Activated CD8-positive, alpha-beta T cell treated with anti-CD3 and anti-CD28 coated beads for 36 hours (primary cell): ENCODE measurements at regions not wholly inside any gene's neighbourhood (a gene's known extent, or its start where the extent isn't known, plus 50 kb on each side); places are given as distances from the start of the nearest gene placed in this dataset.

ENCODE experiments used
- ATAC-seq: fragments of 200-7000 bp; cut with Tn5 transposase; one replicate; pipeline ENCODE4 v1.10.0; 2021; ENCODE audit warnings: mild to moderate bottlenecking, moderate library complexity
- CTCF ChIA-PET: fragments of 350-600 bp; sonication (Branson Sonifier 250); formaldehyde crosslinking; loops from one replicate; lab custom pipeline; 2021; ENCODE audit warnings: antibody characterized with exemption; lab: Charles Lee
- POLR2A ChIA-PET: fragments of 350-600 bp; sonication (Branson Sonifier 250); formaldehyde crosslinking; loops from one replicate; lab custom pipeline; 2021; ENCODE audit warnings: antibody characterized with exemption; lab: Charles Lee
- DNase-seq: peaks from one replicate; pipeline ENCODE4 v3.0.0-alpha.2; 2020
- H3K27ac Mint-ChIP-seq: one replicate; pipeline ENCODE4 v1.8.0; 2021; ENCODE audit warnings: mild to moderate bottlenecking, mixed read lengths
- H3K27me3 Mint-ChIP-seq: one replicate; pipeline ENCODE4 v1.8.0; 2021; ENCODE audit warnings: mixed read lengths
- H3K36me3 Mint-ChIP-seq: one replicate; pipeline ENCODE4 v1.8.0; 2021; ENCODE audit warnings: low read depth, mixed read lengths
- H3K4me1 Mint-ChIP-seq: one replicate; pipeline ENCODE4 v1.8.0; 2021; ENCODE audit warnings: low read depth, mixed read lengths
- H3K4me3 Mint-ChIP-seq: one replicate; pipeline ENCODE4 v1.8.0; 2021; ENCODE audit warnings: mild to moderate bottlenecking, moderate library complexity, mixed read lengths
- H3K9me3 Mint-ChIP-seq: one replicate; pipeline ENCODE4 v1.8.0; 2021; ENCODE audit warnings: mixed read lengths
- CTCF ChIP-seq: fragments of 200-600 bp; IDR thresholded peaks from one replicate; pipeline ENCODE4 v1.8.0; 2022; ENCODE audit warnings: antibody characterized with exemption, mild to moderate bottlenecking
- intact Hi-C: fragments of 100-400 bp; cut with micrococcal nuclease; formaldehyde crosslinking; loops from one replicate; pipeline ENCODE4 v1.10.0; 2022

- Mint-ChIP-seq H3K9me3 (no peaks in the 10 kb centered on the region), H3K4me3 (no peak overlapping the region), H3K27me3 (peaks cover 15% of the 10 kb centered on the region), H3K36me3 (no peaks in the 10 kb centered on the region), H3K4me1 (no peaks in the 10 kb centered on the region), H3K27ac (no peak overlapping the region)
- no peak for ATAC-seq
- POLR2A ChIA-PET: no interaction called here
- intact Hi-C loops: no loop called here
- TF ChIP-seq CTCF: no peak
- DNase-seq: no peak
- CTCF ChIA-PET: no interaction called here
These were observed 114.9 kb downstream of the FANCF start for GRCh38 chr11:22510741-22511140.

GRCh38 chr11:22510010-22510409 is 115.6 kb downstream of the FANCF start:
- Mint-ChIP-seq H3K9me3 (no peaks in the 10 kb centered on the region), H3K27ac (no peak overlapping the region), H3K4me3 (no peak overlapping the region), H3K4me1 (no peaks in the 10 kb centered on the region), H3K27me3 (peaks cover 15% of the 10 kb centered on the region), H3K36me3 (no peaks in the 10 kb centered on the region)
- ATAC-seq (no peak), DNase-seq (no peak)
- ChIA-PET CTCF (no interaction called here), POLR2A (no interaction called here)
- TF ChIP-seq CTCF: no peak
- intact Hi-C loops: no loop called here

GRCh38 chr11:22508665-22509064 is 117.0 kb downstream of the FANCF start:
- ATAC-seq: no peak
- TF ChIP-seq CTCF: no peak
- ChIA-PET POLR2A (no interaction called here), CTCF (no interaction called here)
- Mint-ChIP-seq H3K4me3 (no peak overlapping the region), H3K27me3 (peaks cover 13% of the 10 kb centered on the region), H3K9me3 (no peaks in the 10 kb centered on the region), H3K36me3 (no peaks in the 10 kb centered on the region), H3K4me1 (no peaks in the 10 kb centered on the region), H3K27ac (no peak overlapping the region)
- DNase-seq: no peak
- intact Hi-C loops: no loop called here

- no peak overlapping the region for H3K27ac Mint-ChIP-seq
- no peaks in the 10 kb centered on the region for H3K4me1 Mint-ChIP-seq
- ChIA-PET POLR2A (no interaction called here), CTCF (no interaction called here)
- no peaks in the 10 kb centered on the region for H3K36me3 Mint-ChIP-seq
- peaks cover under 1% of the 10 kb centered on the region for H3K27me3 Mint-ChIP-seq
- DNase-seq (no peak), ATAC-seq (no peak)
- no peak for TF ChIP-seq CTCF
- intact Hi-C loops: no loop called here
- H3K9me3 Mint-ChIP-seq: no peaks in the 10 kb centered on the region
- H3K4me3 Mint-ChIP-seq: no peak overlapping the region
These were observed 128.1 kb downstream of the FANCF start for GRCh38 chr11:22497474-22497873.

GRCh38 chr11:22491555-22492225 is 133.9 kb downstream of the FANCF start:
- ChIA-PET POLR2A (no interaction called here), CTCF (no interaction called here)
- H3K4me3 Mint-ChIP-seq: no peak overlapping the region
- DNase-seq: no peak
- no peak overlapping the region for H3K27ac Mint-ChIP-seq
- intact Hi-C loops: no loop called here
- H3K27me3 Mint-ChIP-seq: peaks cover 5% of the 10 kb centered on the region
- no peak for TF ChIP-seq CTCF
- ATAC-seq: no peak
- no peaks in the 10 kb centered on the region for H3K4me1 Mint-ChIP-seq
- H3K9me3 Mint-ChIP-seq: no peaks in the 10 kb centered on the region
- H3K36me3 Mint-ChIP-seq: no peaks in the 10 kb centered on the region
